ENCODE measurements at regions not wholly inside any gene's neighbourhood (a gene's known extent, or its start where the extent isn't known, plus 50 kb on each side); places are given as distances from the start of the nearest gene placed in this dataset.

DNA sequence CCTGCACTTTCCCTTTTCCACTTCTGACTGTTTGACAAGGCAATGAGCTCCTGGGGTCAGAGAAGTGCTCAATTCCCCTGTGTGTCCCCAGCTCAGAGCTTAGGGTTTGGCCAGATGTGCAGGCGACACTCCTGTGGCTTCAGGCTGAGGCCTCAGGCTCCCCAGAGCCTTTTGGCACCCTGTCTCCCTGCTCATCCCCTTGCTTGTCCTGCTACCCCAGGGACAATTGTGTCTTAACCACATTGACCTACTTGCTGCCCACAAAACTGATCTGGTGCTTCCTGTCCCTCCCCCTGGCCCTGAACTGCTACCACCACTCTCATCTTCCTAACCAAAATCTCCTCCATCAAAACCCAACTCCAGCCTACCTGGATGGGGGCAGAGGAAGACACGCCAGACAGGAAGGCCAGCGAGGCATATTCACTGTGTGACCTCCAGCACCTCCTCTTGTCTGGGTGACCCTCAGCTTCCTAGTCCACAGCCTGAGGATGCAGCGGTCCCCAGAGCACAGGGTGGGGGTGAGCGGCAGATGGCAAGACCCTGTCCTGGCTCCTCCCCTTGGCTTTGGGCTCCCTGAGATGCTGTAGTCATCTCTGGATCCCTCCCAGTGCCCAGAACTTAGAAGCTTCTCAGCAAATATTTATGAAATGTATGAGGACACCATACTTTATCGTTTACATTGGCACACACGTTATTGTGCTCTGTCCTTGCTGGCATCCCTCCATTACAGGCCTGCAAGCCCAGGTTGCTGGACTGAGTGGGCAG lies 98.9 kb upstream of the SLC6A6 start:
- no peak for DNase-seq (ENCODE audit: extremely low read depth in 1 of 11, low read depth in 9 of 11, low spot score in 4 of 11)

DNA sequence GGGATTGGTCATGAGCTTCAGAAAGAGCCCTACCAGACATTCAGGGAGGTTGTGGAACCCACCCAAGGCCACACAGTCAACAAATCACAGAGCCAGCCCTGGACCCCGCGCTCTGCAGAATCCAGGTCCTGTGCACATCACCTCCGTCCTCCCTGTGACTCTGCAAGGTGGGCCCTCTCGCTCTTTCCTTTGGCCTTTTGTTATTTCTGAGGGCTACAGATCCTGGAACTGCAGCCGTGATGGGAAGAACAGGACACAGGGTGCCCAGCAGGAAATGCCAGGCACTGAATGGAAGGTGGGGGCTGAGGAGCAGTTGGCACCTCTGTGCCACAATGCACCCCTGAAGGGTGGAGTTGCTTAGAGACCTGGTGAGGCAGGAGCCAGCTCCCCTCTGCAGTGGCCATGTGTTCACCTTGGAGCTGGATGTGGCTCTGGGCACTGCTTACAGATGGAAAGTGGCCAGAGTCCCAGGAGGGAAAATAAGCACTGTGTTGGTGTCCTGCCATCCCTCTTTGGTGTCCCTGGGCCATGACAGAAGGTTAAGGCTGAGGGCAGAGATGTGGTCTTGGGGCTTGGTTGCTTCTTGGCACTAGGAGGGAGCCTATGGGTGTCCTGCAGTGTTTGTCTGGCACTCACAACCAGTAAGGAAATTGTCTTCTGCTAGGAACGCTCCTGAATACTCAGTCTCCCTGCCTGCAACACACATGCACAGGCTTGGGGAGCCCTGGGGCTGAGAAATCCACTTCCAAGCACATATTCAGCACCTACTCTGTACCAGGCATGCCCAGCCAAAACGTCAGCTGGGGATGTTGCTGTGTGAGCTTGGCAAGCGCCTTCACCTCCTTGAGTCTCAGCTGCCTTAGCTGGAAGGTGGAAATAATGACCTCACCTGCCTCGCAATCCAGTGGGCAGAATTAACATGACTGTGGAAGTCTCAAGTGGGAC lies 98.0 kb upstream of the SLC6A6 start:
- DNase-seq (ENCODE audit: extremely low read depth in 1 of 11, low read depth in 9 of 11, low spot score in 4 of 11), result no peak

DNA sequence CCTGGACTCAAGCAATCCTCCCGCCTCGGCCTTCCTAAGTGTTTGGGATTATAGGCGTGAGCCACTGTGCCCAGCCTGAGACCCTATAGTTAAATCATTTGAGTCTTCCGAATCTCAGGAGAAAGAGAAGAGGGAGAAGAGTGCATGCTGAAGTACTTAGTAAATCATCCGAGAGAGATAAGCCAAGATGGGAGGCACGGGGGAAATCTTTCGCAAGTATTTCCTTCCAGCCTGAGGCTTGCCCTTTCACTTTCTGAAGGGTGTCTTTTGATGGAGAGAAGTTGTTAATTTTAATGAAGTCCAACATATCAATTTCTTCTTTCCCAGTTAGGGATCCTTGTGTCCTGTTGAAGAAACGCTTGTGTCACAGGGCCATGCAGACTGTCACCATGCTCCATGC lies 97.1 kb upstream of the SLC6A6 start:
- DNase-seq (ENCODE audit: extremely low read depth in 1 of 11, low read depth in 9 of 11, low spot score in 4 of 11), result no peak

DNA sequence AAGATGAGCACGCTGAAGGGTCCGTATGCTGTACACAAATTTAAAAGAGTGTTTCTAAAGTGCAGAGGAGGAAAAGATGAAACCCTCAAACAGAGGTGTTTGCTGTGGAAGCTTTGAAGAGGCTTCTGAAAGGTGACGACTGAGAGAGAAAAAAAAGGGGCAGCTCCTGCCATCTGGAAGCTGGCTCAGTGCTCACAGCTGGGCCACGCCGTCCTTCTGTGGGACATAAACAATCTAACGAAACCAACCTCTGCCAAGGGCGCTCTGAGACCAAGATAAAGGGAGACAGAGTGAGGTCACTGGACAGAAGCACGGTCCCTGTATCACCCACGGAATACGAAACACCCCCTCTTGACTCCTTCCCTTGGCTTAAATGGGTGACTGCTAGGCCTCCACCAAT lies 96.3 kb upstream of the SLC6A6 start:
- no peak for DNase-seq (ENCODE audit: extremely low read depth in 1 of 11, low read depth in 9 of 11, low spot score in 4 of 11)

DNA sequence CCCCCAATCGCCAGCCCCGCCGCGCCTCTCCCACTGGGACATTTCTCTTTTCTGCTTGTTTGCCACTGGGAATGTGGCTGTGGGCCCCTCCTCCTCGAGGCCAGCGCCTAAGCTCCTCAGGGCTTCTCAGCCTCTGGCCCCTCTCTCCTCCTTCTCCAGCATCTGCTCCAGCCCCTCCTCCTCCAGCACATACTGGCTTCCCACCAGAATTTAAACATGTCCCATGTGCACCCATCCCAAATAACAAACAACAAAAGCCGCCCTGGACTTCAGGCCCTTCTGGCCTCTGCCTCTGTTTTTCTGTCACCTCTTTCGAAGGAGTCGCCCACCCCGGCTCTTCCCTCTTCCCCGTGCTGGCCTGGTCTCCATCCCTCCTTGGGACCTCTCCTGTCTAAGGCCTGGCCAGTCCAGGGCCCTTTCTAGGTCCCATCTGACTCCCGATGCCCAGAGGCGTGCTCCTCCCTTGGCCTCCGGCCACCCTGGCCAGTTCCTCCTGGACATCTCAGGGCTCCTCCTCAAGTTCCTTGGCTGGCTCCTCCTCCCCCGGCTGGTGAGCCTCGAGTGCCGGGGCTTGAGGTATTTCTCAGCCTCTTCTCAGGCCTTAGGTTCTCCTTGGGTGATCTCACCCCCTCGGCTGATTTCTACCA lies 94.6 kb upstream of the SLC6A6 start:
- no peak for DNase-seq (ENCODE audit: extremely low read depth in 1 of 11, low read depth in 9 of 11, low spot score in 4 of 11)

DNA sequence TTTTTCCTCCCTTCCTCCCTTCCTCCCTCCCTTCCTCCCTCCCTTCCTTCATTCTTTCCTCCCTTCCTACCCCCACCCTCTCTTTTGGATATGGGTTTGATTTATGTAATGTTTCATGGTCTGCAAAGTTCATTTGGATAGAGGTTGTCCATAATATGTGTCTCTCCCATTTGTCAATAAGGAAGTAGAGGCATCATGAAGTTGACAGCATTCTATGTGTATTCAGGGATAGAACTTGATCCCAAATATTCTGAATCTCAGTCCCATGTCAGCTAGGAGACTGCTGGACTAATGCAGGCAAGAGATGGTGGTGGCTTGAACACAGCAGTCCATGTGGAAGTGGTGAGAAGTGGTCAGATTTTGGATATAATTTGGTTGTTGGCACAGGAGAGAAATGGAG lies 90.7 kb upstream of the SLC6A6 start:
- DNase-seq (ENCODE audit: extremely low read depth in 1 of 11, low read depth in 9 of 11, low spot score in 4 of 11), result no peak

DNA sequence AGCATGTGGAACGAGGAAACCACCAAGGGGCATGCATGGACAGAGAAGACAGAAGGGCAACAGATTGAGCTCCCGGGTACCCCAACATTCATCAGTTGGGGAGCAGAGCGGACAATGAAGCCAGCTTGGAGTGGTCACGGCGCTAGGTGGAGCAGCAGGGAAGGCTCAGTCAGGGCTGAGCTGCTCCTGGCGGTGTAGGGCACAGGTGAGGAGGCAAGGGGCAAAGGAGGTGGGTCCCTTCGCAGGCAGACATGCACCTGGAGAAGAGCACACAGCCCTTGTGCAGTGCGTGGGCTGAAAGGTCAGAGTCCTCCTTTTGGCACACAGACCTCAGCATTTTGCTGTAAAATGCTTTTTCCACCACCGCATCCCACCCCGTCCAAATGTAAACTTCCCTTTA lies 90.0 kb upstream of the SLC6A6 start:
- DNase-seq (ENCODE audit: extremely low read depth in 1 of 11, low read depth in 9 of 11, low spot score in 4 of 11), result no peak

DNA sequence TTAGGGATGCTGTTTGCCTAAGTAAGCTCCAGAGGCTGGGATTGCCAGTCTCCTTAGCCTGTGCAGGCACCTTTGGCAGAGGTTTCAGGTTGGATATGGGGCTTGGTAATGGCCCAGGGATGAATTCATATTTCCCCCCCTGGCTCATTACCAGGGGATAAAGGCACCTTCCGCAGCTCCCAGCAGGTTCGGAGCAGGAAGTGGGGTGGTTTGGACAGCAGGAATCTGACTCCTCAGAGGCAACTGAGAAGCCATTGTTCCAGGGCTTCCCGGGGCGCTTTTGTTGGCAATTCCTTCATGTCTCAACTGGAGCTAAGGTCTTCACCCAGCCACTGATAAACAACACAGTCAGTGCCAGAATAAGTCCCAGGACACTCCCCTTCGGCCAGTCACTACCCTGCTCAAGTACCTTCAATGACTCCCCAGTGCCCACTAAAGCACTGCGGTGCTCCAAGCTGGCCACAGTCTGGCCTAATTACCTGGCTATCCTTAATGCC lies 85.3 kb upstream of the SLC6A6 start:
- DNase-seq (ENCODE audit: extremely low read depth in 1 of 11, low read depth in 9 of 11, low spot score in 4 of 11), result no peak

DNA sequence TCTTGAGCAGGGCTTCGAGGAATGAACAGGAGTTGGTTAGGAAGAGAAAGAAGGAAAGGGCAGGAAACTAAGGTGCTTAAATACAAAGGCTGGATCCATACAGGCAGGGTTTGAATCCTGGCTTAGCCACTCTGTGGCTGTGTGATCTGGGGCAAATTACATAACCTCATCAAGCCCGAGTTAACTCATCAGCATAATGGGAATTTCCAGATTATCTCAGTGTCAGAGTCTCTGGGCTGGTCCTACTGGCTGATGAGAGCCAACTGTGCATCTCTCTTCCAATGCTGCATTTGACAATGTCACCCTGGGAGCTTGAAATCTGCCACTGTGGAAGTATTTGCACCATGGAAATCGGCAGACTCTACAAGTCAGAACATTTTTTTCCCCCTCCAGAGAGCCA lies 83.8 kb upstream of the SLC6A6 start:
- no peak for DNase-seq (ENCODE audit: extremely low read depth in 1 of 11, low read depth in 9 of 11, low spot score in 4 of 11)

DNA sequence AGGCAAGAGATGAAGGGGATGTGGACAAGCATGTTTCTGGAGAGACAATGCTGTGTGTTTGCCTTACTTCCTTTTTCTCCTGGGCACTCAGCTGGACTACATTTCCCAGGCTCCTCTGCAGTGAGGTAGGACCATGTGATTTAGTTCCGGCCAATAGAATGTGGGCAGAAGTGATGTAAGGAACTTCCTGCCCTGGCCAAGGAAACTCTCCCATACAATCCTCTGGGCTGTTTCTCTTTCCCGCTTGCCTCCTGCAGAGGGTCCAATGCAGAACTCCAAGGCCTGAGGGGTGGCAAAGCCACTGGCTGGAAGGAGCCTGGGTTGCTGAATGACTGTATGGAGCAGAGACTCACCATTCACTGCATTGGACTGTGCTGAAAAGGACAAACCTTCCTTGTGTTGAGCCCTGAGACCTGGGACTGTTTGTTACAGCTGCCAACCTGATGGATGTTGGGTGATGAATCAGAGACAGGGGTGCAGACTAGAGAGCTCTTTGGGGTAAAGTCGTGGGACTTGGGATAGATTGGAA lies 82.7 kb upstream of the SLC6A6 start:
- no peak for DNase-seq (ENCODE audit: extremely low read depth in 1 of 11, low read depth in 9 of 11, low spot score in 4 of 11)

DNA sequence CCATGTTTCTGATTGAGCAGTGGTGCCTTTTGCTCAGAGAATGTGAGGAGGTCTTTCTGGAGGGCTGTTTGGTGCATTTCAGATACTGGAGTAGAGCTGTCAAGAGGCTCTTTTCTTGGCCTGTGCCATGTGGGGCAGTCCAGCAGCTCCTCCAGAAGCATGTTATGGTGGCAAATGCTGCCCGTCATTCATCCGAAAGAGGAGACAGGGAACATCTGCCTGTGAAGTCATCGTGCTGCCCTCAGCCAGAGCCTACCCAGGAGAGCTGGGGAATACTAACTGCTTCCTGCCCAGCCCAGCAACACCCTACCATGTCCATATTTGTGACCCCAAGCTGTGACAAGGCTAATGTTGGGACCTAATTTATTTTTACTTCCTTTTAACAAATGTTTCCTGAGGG lies 82.2 kb upstream of the SLC6A6 start:
- DNase-seq (ENCODE audit: extremely low read depth in 1 of 11, low read depth in 9 of 11, low spot score in 4 of 11), result no peak

DNA sequence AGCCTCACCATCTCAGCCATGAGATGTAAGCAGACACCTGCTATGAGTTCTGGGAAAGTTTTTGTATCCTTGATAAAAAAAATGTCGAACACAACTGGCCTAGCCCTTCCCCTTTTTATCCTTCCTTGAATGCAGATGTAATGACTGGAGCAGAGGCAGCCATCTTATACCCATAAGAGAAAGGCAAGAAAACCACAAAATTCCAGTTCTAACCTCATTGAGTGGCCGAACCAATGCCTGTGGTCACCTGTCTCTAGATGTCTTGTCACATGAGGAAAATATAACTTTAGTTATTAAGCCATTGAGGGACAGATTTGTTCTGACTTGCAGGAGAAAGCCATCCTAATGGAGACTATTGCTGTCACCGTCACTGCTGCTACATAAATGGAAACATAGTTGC lies 80.4 kb upstream of the SLC6A6 start:
- DNase-seq (ENCODE audit: extremely low read depth in 1 of 11, low read depth in 9 of 11, low spot score in 4 of 11), result no peak

DNA sequence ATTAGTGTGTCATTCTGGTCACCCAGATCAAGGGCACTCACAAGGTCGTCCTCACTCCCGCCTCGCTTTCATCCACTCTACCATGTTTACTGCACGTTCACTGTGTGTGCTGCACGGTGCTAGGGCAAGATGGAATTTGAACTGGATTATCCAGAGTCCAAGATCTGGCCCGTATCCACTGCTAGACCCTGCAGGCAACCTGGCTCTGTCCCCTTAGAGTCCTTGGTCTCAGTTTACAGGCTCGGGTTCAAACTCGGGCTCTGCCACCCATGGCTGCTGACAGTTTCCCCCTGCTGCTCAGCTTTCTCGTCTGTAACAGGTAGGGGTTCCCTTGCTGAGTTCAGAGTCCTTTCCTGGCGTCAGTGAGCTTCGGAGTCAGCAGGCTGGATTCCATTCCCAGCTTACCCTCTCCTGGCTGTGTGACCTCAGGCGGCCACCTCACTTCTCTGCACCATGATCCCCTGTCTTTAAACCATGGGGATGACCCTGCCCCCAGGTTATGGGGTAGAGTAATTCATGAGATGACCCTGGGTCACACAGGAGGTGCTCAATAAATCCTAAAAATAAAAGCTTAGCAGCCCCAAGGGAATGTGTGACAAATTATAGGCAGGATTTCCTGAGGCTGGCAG lies 79.6 kb upstream of the SLC6A6 start:
- no peak for DNase-seq (ENCODE audit: extremely low read depth in 1 of 11, low read depth in 9 of 11, low spot score in 4 of 11)

DNA sequence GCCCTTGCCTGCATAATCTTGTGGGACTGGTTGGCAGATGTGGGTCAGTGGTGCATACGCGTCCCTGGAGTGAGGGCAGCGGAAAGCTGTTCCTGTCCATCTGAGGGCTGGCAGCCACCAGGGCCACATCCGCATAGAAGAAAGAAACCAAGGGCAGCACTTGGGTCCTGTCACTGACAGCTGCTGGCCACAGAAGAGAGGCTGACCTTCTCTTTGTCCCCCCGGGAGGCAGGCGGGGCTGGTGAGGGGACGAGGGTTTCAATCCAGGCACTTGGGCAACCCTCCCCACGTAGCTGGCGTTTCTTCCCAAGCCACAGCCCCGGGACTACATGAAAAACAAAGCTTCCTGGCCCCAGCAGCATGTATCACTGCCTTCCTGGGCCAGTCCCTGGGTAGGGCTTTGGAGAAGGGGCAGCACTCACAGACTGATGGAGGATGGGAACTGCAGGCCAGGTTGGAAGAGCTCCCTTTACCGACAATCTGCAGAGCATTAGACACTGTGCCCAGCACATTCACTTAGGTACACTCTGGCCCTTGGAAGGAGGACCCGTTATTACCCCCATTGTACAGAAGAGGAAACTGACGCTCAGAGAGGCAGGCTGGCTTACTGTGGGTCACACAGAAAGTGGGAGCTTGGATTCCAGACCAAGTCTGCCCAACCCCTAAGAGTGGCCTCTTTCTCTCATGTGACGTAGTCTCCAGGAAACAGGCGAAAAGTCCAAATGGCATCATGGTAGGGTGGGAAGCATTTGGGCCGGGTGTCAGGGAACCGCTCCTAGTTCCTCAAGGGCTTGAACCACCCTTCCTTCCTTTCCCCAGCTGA lies 78.8 kb upstream of the SLC6A6 start:
- DNase-seq (ENCODE audit: extremely low read depth in 1 of 11, low read depth in 9 of 11, low spot score in 4 of 11), result no peak

DNA sequence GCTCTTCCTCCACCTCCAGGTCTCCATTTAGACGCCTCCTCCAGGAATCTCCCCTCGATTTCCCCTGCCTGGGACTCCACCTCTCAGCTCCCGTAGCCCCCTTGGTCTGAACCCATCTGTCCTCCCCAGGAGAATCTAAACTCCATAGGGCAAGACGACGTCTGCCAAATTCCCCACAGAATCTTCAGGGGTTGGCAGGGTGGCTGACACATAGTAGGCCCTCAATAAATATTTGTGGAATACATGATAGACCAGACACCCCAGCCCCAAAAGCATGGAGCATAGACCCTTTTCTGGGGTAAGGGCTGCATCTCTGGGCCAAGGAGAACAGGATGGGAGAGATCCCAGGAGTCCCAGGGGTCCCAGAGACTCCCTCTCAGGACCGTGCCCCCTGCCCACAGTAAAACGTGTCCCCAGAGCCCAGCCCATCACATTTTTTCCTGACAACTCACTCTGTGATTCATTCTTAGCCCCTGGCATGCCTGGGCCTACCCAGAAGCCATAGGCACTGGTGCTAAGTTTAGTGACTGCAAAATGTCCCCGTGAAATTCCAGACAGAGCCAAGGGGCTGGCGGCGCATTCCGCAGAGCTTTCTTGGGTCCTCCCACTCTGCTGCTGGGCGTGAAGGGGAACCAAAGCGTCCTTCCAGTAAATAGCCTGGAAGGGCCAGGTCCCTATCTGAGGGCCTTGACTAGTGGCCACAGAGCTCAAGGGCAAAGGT lies 78.0 kb upstream of the SLC6A6 start:
- DNase-seq (ENCODE audit: extremely low read depth in 1 of 11, low read depth in 9 of 11, low spot score in 4 of 11), result no peak

DNA sequence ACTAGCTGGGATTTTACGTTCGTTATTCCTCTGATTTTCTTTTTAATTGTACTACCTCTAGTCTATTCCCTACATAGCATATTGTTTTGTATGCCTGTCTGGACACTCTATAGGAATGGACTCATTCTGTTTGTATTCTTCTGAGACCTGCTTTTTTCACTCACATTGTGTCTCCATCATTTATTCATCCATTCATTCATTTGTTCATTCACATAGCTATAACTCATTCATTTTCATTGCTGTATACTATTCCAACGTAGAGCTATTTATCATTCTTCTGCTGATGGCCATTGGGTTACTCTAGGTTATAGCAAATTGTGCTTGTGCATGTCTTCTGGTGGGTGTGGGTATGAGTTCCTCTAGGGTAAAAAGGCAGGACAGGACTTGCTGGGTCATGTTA lies 74.0 kb upstream of the SLC6A6 start:
- no peak for DNase-seq (ENCODE audit: extremely low read depth in 1 of 11, low read depth in 9 of 11, low spot score in 4 of 11)

DNA sequence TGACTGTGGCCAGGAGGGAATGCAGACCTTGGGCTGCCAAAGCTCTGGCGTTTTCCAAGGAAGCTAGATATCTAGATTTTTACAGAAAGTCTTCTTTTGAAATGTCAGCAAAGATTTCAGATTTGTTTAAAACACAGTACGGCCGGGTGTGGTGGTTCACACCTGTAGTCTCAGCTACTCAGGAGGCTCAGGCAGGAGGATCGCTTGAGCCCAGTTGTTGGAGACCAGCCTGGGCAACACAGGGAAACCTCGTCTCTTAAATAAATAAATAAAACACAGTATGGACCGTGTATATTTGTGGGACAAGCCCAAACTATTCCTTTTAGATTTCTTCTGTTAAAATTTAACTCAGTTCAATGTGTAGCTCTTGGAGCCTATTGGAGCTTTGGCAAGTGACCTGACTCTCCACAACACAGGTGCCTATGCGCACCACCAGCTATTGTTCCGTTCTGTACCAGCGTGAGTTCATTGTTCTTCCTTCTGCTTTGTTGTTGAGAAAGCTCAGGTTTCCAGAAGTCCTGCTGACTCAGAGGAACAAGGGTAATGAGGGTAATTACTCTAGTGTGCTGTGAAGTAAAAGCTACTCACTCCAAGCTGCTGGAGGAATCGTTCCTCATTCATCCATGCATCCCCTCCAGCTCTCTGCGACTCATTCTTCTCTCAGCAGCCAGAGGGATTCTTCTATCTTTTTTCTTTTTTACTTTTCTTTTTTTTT lies 73.1 kb upstream of the SLC6A6 start:
- peak in 9 of 11 donors; percentile 13 to 48 (median 26) for DNase-seq (ENCODE audit: extremely low read depth in 1 of 11, low read depth in 9 of 11, low spot score in 4 of 11)
